Muscle layer of duodenum (tissue), 2 donors: ENCODE measurements at regions not wholly inside any gene's neighbourhood (a gene's known extent, or its start where the extent isn't known, plus 50 kb on each side); places are given as distances from the start of the nearest gene placed in this dataset.
"Not testable (repeated sequence)": the region's sequence is repeated elsewhere in the genome, so short reads cannot be mapped to it uniquely, and the experiment has no call there.

Experiments used
- H3K27ac ChIP-seq: one replicate; pipeline ENCODE4 v1.7.0; 2013; ENCODE audit warnings: mild to moderate bottlenecking, low read length
- H3K27me3 ChIP-seq: one replicate; pipeline ENCODE4 v1.7.0; 2013; ENCODE audit warnings: low read depth, mild to moderate bottlenecking, control low read depth, low read length
- H3K36me3 ChIP-seq, 2 donors: one replicate each; pipeline ENCODE4 v1.7.0; 2013; ENCODE audit warnings: low read length in 2 of 2, control low read depth in 1 of 2, mild to moderate bottlenecking in 1 of 2; ENCODE audit not compliant: insufficient read depth in 2 of 2, control insufficient read depth in 1 of 2
- H3K4me1 ChIP-seq, 2 donors: one replicate each; pipeline ENCODE4 v1.7.0; 2013; ENCODE audit warnings: low read length in 2 of 2, mild to moderate bottlenecking in 2 of 2, control low read depth in 1 of 2, moderate library complexity in 1 of 2; ENCODE audit not compliant: insufficient read depth in 2 of 2, control insufficient read depth in 1 of 2
- H3K4me3 ChIP-seq, 2 donors: one replicate each; pipeline ENCODE4 v1.7.0; 2013; ENCODE audit warnings: low read length in 2 of 2, low read depth in 1 of 2, mild to moderate bottlenecking in 1 of 2
- H3K9me3 ChIP-seq, 2 donors: one replicate each; pipeline ENCODE4 v1.7.0; 2013; ENCODE audit warnings: low read length in 2 of 2, control low read depth in 1 of 2, mild to moderate bottlenecking in 1 of 2; ENCODE audit not compliant: control insufficient read depth in 1 of 2
- donor health status: healthy.

GRCh38 chr4:14906805-14907204, 95.5 kb upstream of the CPEB2 start:
- no peaks in the 10 kb centered on the region for H3K27me3 ChIP-seq
- H3K4me1 ChIP-seq: no peaks in the 10 kb centered on the region
- H3K36me3 ChIP-seq: no peaks in the 10 kb centered on the region
- no peaks in the 10 kb centered on the region for H3K9me3 ChIP-seq
- H3K4me3 ChIP-seq: no peak overlapping the region
- no peak overlapping the region for H3K27ac ChIP-seq

GRCh38 chr4:14908635-14909034, 93.6 kb upstream of the CPEB2 start:
- Histone ChIP-seq H3K4me3 (no peak overlapping the region), H3K27ac (no peak overlapping the region), H3K27me3 (no peaks in the 10 kb centered on the region), H3K36me3 (no peaks in the 10 kb centered on the region), H3K9me3 (no peaks in the 10 kb centered on the region), H3K4me1 (no peaks in the 10 kb centered on the region)

GRCh38 chr4:14910411-14910810, 91.9 kb upstream of the CPEB2 start:
- Histone ChIP-seq H3K27ac (no peak overlapping the region), H3K36me3 (no peaks in the 10 kb centered on the region), H3K4me3 (no peak overlapping the region), H3K27me3 (no peaks in the 10 kb centered on the region), H3K4me1 (no peaks in the 10 kb centered on the region), H3K9me3 (no peaks in the 10 kb centered on the region)

GRCh38 chr4:14912426-14912825, 89.9 kb upstream of the CPEB2 start:
- Histone ChIP-seq H3K9me3 (no peaks in the 10 kb centered on the region), H3K4me1 (no peaks in the 10 kb centered on the region), H3K27me3 (no peaks in the 10 kb centered on the region), H3K4me3 (no peak overlapping the region), H3K27ac (no peak overlapping the region), H3K36me3 (no peaks in the 10 kb centered on the region)

- Histone ChIP-seq H3K27ac (no peak overlapping the region), H3K27me3 (no peaks in the 10 kb centered on the region), H3K9me3 (no peaks in the 10 kb centered on the region), H3K36me3 (no peaks in the 10 kb centered on the region), H3K4me1 (no peaks in the 10 kb centered on the region), H3K4me3 (no peak overlapping the region)
Measured at GRCh38 chr4:14915018-14915417, 87.3 kb upstream of the CPEB2 start.

GRCh38 chr4:14916554-14917297, 85.6 kb upstream of the CPEB2 start:
- no peaks in the 10 kb centered on the region for H3K27me3 ChIP-seq
- peak overlapping the region; percentile 1 for H3K27ac ChIP-seq
- H3K4me3 ChIP-seq: no peak overlapping the region
- no peaks in the 10 kb centered on the region for H3K9me3 ChIP-seq
- H3K4me1 ChIP-seq: no peaks in the 10 kb centered on the region
- no peaks in the 10 kb centered on the region for H3K36me3 ChIP-seq

GRCh38 chr4:14917298-14917633, 85.0 kb upstream of the CPEB2 start:
- no peak overlapping the region for H3K27ac ChIP-seq
- no peak overlapping the region for H3K4me3 ChIP-seq
- no peaks in the 10 kb centered on the region for H3K4me1 ChIP-seq
- no peaks in the 10 kb centered on the region for H3K36me3 ChIP-seq
- H3K27me3 ChIP-seq: no peaks in the 10 kb centered on the region
- H3K9me3 ChIP-seq: no peaks in the 10 kb centered on the region

GRCh38 chr4:14918336-14918735, 83.9 kb upstream of the CPEB2 start:
- Histone ChIP-seq H3K4me1 (no peaks in the 10 kb centered on the region), H3K4me3 (no peak overlapping the region), H3K27me3 (no peaks in the 10 kb centered on the region), H3K36me3 (no peaks in the 10 kb centered on the region), H3K9me3 (no peaks in the 10 kb centered on the region), H3K27ac (no peak overlapping the region)

- no peaks in the 10 kb centered on the region for H3K9me3 ChIP-seq
- H3K27ac ChIP-seq: no peak overlapping the region
- no peaks in the 10 kb centered on the region for H3K36me3 ChIP-seq
- H3K27me3 ChIP-seq: no peaks in the 10 kb centered on the region
- no peaks in the 10 kb centered on the region for H3K4me1 ChIP-seq
- no peak overlapping the region for H3K4me3 ChIP-seq
Measured at GRCh38 chr4:14919785-14920184, 82.5 kb upstream of the CPEB2 start.

- no peaks in the 10 kb centered on the region for H3K4me1 ChIP-seq
- H3K9me3 ChIP-seq: no peaks in the 10 kb centered on the region
- H3K27ac ChIP-seq: no peak overlapping the region
- no peak overlapping the region for H3K4me3 ChIP-seq
- H3K36me3 ChIP-seq: no peaks in the 10 kb centered on the region
- H3K27me3 ChIP-seq: no peaks in the 10 kb centered on the region
Measured at GRCh38 chr4:14920237-14920636, 82.0 kb upstream of the CPEB2 start.

GRCh38 chr4:14920759-14921320, 81.4 kb upstream of the CPEB2 start:
- H3K4me1 ChIP-seq: no peaks in the 10 kb centered on the region
- no peaks in the 10 kb centered on the region for H3K36me3 ChIP-seq
- no peak overlapping the region for H3K27ac ChIP-seq
- no peaks in the 10 kb centered on the region for H3K9me3 ChIP-seq
- H3K27me3 ChIP-seq: no peaks in the 10 kb centered on the region
- H3K4me3 ChIP-seq: no peak overlapping the region

GRCh38 chr4:14921781-14922180, 80.5 kb upstream of the CPEB2 start:
- H3K9me3 ChIP-seq, H3K36me3 ChIP-seq, H3K27ac ChIP-seq, H3K27me3 ChIP-seq, H3K4me3 ChIP-seq, H3K4me1 ChIP-seq: not testable (repeated sequence)
